HepG2 (cell line): ENCODE measurements at regions not wholly inside any gene's neighbourhood (a gene's known extent, or its start where the extent isn't known, plus 50 kb on each side); places are given as distances from the start of the nearest gene placed in this dataset.

Experiments
- ATAC-seq: fragments of 200-7000 bp; cut with Tn5 transposase; 3 replicates; pipeline ENCODE4 v1.9.1; 2020; ENCODE audit warnings: mild to moderate bottlenecking, moderate library complexity
- BruUV-seq: library from RNA; stranded (reverse); fragments of 400-500 nt; replicated peaks from 2 replicates; lab custom pipeline; 2021; lab: Mats Ljungman, UMichigan
- CTCF ChIA-PET: fragments of 300-600 bp; formaldehyde crosslinking; extraction: SDS; loops from one replicate; lab custom pipeline; 2021; ENCODE audit warnings: low total read pairs, inconsistent platforms, low intra/inter-chr PET ratio; lab: Yijun Ruan, JAX
- POLR2A ChIA-PET: fragments of 350-600 bp; sonication (Branson Sonifier 250); formaldehyde crosslinking; loops from one replicate; lab custom pipeline; 2020; ENCODE audit warnings: antibody characterized with exemption, inconsistent platforms; lab: Yijun Ruan, JAX
- DNase-seq: peaks from one replicate; pipeline ENCODE4 v3.0.0-alpha.2; 2015; ENCODE audit warnings: low spot score
- FAIRE-seq: peaks from 3 replicates; lab custom pipeline; 2011; peaks lifted over from hg19 to GRCh38; lab: Jason Lieb, UNC
- H2AFZ ChIP-seq: one replicate; pipeline ENCODE4 v1.6.1; 2011; ENCODE audit warnings: low read length, inconsistent platforms
- H3K27ac ChIP-seq: fragments of 300-600 bp; 3 replicates; pipeline ENCODE4 v1.8.0; 2011; ENCODE audit warnings: mixed run types, mild to moderate bottlenecking, mixed read lengths, low read length, inconsistent platforms; ENCODE audit not compliant: insufficient read depth; ENCODE audit errors: extremely low read length
- H3K27me3 ChIP-seq, 2 experiments: fragments of 200-600 bp in 1 of 2; 2 replicates in 1 of 2; 3 replicates in 1 of 2; pipeline versions ENCODE4 v1.6.0 to v1.8.0; 2011; ENCODE audit warnings: low read length in 2 of 2, mild to moderate bottlenecking in 2 of 2, moderate library complexity in 2 of 2, inconsistent platforms in 1 of 2; ENCODE audit not compliant: insufficient read depth in 2 of 2, control insufficient read depth in 1 of 2
- H3K36me3 ChIP-seq, 2 experiments: fragments of 200-600 bp in 1 of 2; replicated peaks in 1 of 2; 2 replicates in 1 of 2; 3 replicates in 1 of 2; pipeline versions ENCODE4 v1.5.1 to v1.8.0; 2011; ENCODE audit warnings: low read length in 2 of 2, inconsistent platforms in 1 of 2; ENCODE audit not compliant: insufficient read depth in 2 of 2, control insufficient read depth in 1 of 2
- H3K4me1 ChIP-seq: 2 replicates; pipeline ENCODE4 v1.5.1; 2012; ENCODE audit warnings: low read length, inconsistent platforms; ENCODE audit not compliant: insufficient read depth
- H3K4me2 ChIP-seq: 2 replicates; pipeline ENCODE4 v1.6.0; 2011; ENCODE audit warnings: low read depth, low read length, inconsistent platforms
- H3K4me3 ChIP-seq, 3 experiments: fragments of 200-600 bp in 1 of 3; sonication (generic), shearing (Covaris generic) in 1 of 3; replicated peaks in 1 of 3; 2 replicates each; pipeline ENCODE4 v1.5.1; 2011 to 2016; ENCODE audit warnings: low read length in 3 of 3, inconsistent platforms in 2 of 3, low read depth in 2 of 3, mild to moderate bottlenecking in 2 of 3, control low read depth in 1 of 3, mixed read lengths in 1 of 3; ENCODE audit not compliant: insufficient read depth in 1 of 3
- H3K79me2 ChIP-seq: one replicate; pipeline ENCODE4 v1.6.1; 2011; ENCODE audit warnings: low read length, inconsistent platforms; ENCODE audit not compliant: insufficient read depth
- H3K9ac ChIP-seq: 2 replicates; pipeline ENCODE4 v1.6.0; 2011; ENCODE audit warnings: mild to moderate bottlenecking, low read depth, low read length, inconsistent platforms; ENCODE audit not compliant: insufficient read depth
- H3K9me3 ChIP-seq: 2 replicates; pipeline ENCODE4 v1.5.1; 2012; ENCODE audit warnings: mild to moderate bottlenecking, low read length
- H4K20me1 ChIP-seq: 2 replicates; pipeline ENCODE4 v1.6.0; 2011; ENCODE audit warnings: inconsistent platforms, mild to moderate bottlenecking, low read length, moderate library complexity; ENCODE audit not compliant: insufficient read depth
- HES4 ChIP-seq: sonication (generic); formaldehyde crosslinking; IDR thresholded peaks from 2 replicates; pipeline ENCODE4 v1.9.0; 2021; ENCODE audit warnings: mild to moderate bottlenecking, missing genetic modification reagents, borderline replicate concordance
- HHEX ChIP-seq: IDR thresholded peaks from 2 replicates; pipeline ENCODE4 v1.6.1; 2016; ENCODE audit warnings: control low read depth
- MAFF ChIP-seq: IDR thresholded peaks from 2 replicates; pipeline ENCODE4 v1.6.1; 2011; ENCODE audit warnings: low read depth, low read length, improper control_type of control experiment
- MAFK ChIP-seq, 2 experiments: IDR thresholded peaks in 1 of 2; conservative IDR thresholded peaks in 1 of 2; 2 replicates each; pipeline ENCODE4 v1.6.1; 2011; ENCODE audit warnings: improper control_type of control experiment in 2 of 2, low read length in 2 of 2
- POLR2AphosphoS2 ChIP-seq: IDR thresholded peaks from 2 replicates; pipeline ENCODE4 v1.6.1; 2011; ENCODE audit warnings: low read depth, low read length, improper control_type of control experiment
- PTBP1 ChIP-seq: fragments of 200-400 bp; formaldehyde crosslinking; IDR thresholded peaks from 2 replicates; pipeline ENCODE4 v1.6.1; 2018; ENCODE audit warnings: low read length, low read depth; ENCODE audit not compliant: poor library complexity, severe bottlenecking
- SMARCE1 ChIP-seq: fragments of 450-650 bp; IDR thresholded peaks from 2 replicates; pipeline ENCODE4 v1.6.1; 2017; ENCODE audit warnings: borderline replicate concordance
- SNAPC4 ChIP-seq: sonication (generic); formaldehyde crosslinking; IDR thresholded peaks from 2 replicates; pipeline ENCODE4 v1.4.0; 2020; ENCODE audit warnings: mild to moderate bottlenecking, missing genetic modification reagents
- SSRP1 ChIP-seq: IDR thresholded peaks from 2 replicates; pipeline ENCODE4 v1.6.1; 2016; ENCODE audit warnings: control low read depth
- XRCC5 ChIP-seq: fragments of 200-400 bp; formaldehyde crosslinking; optimal IDR thresholded peaks from 2 replicates; pipeline ENCODE3; 2017; ENCODE audit warnings: mild to moderate bottlenecking, low read length
- ZKSCAN8 ChIP-seq: IDR thresholded peaks from 2 replicates; pipeline ENCODE4 v1.6.1; 2016; ENCODE audit warnings: borderline replicate concordance, missing genetic modification reagents, missing compliant biosample characterization
- ZNF563 ChIP-seq: sonication (generic); formaldehyde crosslinking; IDR thresholded peaks from 2 replicates; pipeline ENCODE4 v1.8.0; 2022; ENCODE audit warnings: mild to moderate bottlenecking, moderate library complexity, missing genetic modification reagents
- WGBS: methylation state at CpG from one replicate; pipeline ENCODE4 v1.1.6; 2017; ENCODE audit warnings: low lambda C conversion rate; 5-methylcytosine and 5-hydroxymethylcytosine counted together
- in situ Hi-C: cut with HindIII; loops from 2 replicates; pipeline ENCODE4 v1.10.0; 2017; ENCODE audit warnings: low pct_unique_long_range_greater_than_20kb; ENCODE audit not compliant: extremely low pct_ligation_motif_present
- intact Hi-C: fragments of 100-400 bp; cut with micrococcal nuclease; formaldehyde crosslinking; loops from one replicate; pipeline ENCODE4 v1.10.0; 2022; ENCODE audit not compliant: unreplicated experiment

DNA sequence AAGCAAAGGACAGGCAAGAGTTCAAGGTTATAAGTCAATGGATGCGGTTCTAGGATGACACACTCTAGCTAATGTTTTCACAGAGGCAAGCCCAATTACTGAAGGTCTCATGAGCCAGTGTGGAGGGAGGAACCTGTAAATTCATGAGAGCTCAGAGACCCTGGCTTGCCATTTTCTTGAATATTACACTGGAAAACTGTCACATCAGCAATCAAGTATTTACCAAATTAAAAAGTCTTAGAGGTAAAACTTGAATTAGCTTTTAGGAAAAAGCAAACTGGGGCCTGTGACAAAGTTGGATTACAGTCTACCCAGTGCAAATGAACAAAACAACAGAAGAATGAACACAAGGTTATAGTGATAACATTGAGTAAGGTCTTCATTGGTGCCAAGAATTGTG is 636.9 kb upstream of the TLE4 start:
- WGBS = 0% methylated on average over 1 of the region's 1 CpG
- no peak for FAIRE-seq
- POLR2A ChIA-PET = no interaction called here

DNA sequence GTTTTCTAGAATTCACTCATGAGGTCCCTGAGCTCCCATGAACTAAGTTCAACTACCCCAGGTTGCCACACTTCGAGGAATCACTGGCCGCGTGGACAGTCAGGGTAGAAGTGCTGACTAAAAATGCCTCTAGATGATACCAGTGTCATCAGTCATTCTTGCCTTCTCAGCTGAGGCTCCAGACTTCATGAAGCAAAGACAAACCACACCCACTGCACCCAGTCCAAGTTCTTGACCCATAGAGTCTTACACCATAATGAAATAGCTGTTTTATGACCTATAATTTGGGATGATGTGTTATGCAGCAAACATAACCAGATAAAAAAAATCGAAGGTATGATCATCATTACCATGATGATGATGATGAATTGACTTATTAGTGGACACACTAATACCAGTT is 632.9 kb upstream of the TLE4 start:
- in situ Hi-C loops (no loop called here), intact Hi-C loops (no loop called here)
- Histone ChIP-seq H3K9me3 (peaks cover 18% of the 10 kb centered on the region), H4K20me1 (no peaks in the 10 kb centered on the region), H3K4me1 (no peaks in the 10 kb centered on the region), H2AFZ (no peak overlapping the region), H3K79me2 (no peaks in the 10 kb centered on the region), H3K4me3 (no peak overlapping the region), H3K27me3 (no peaks in the 10 kb centered on the region), H3K4me2 (no peak overlapping the region), H3K9ac (no peak overlapping the region), H3K27ac (no peak overlapping the region), H3K36me3 (no peaks in the 10 kb centered on the region)
- POLR2A ChIA-PET = no interaction called here
- BruUV-seq = no TSS peak
- FAIRE-seq = no peak
- CTCF ChIA-PET = no interaction called here
- 7% methylated on average over 3 of the region's 4 CpGs for WGBS
- no peak for ATAC-seq
- DNase-seq = no peak
- TF ChIP-seq SNAPC4 (CRISPR knock-in tag) (no peak), HHEX (CRISPR knock-in tag) (no peak), POLR2AphosphoS2 (no peak), ZKSCAN8 (CRISPR knock-in tag) (no peak), PTBP1 (no peak), HES4 (CRISPR knock-in tag) (no peak), ZNF563 (CRISPR knock-in tag) (no peak), XRCC5 (no peak)

More for the DNA sequence above, 636.9 kb upstream of the TLE4 start:
- peaks cover 12% of the 10 kb centered on the region for H3K9me3 ChIP-seq
- in situ Hi-C loops (no loop called here), intact Hi-C loops (loop anchor here (1.0 kb wide), 1 partner anchor 38 kb away; no protein-coding TSS in a partner anchor)
- H3K9ac ChIP-seq = no peak overlapping the region
- TF ChIP-seq MAFF (0 out of 2 replicates have a peak, but pooled peaks have one; percentile 28), SMARCE1 (no peak), SSRP1 (CRISPR knock-in tag) (no peak), MAFK (conservative IDR thresholded peaks at IDR 0.05 in 1 of 2, IDR thresholded peaks at IDR 0.05 in 1 of 2; ENCODE audit: low read length in 2 of 2) (peak; percentile 41 to 69), ZKSCAN8 (CRISPR knock-in tag) (no peak)
- no peak overlapping the region for H3K4me3 ChIP-seq
- no peak overlapping the region for H3K4me2 ChIP-seq
- ATAC-seq (no peak), DNase-seq (no peak)
- CTCF ChIA-PET = no interaction called here
- H3K79me2 ChIP-seq = no peaks in the 10 kb centered on the region
- H3K27me3 ChIP-seq = no peaks in the 10 kb centered on the region
- no peaks in the 10 kb centered on the region for H3K36me3 ChIP-seq
- BruUV-seq = no TSS peak
- H4K20me1 ChIP-seq = no peaks in the 10 kb centered on the region
- no peaks in the 10 kb centered on the region for H3K4me1 ChIP-seq
- H2AFZ ChIP-seq = no peak overlapping the region
- H3K27ac ChIP-seq = no peak overlapping the region
